CD4-positive, alpha-beta memory T cell (primary cell): ENCODE measurements at regions not wholly inside any gene's neighbourhood (a gene's known extent, or its start where the extent isn't known, plus 50 kb on each side); places are given as distances from the start of the nearest gene placed in this dataset.
"Not testable (repeated sequence)": the region's sequence is repeated elsewhere in the genome, so short reads cannot be mapped to it uniquely, and the experiment has no call there.

Experiments used
- CTCF ChIA-PET: fragments of 350-600 bp; sonication (Branson Sonifier 250); formaldehyde crosslinking; loops from one replicate; lab custom pipeline; 2021; ENCODE audit warnings: inconsistent platforms; ENCODE audit not compliant: partially characterized antibody; lab: Charles Lee
- POLR2A ChIA-PET: fragments of 350-600 bp; sonication (Branson Sonifier 250); formaldehyde crosslinking; loops from one replicate; lab custom pipeline; 2021; ENCODE audit not compliant: partially characterized antibody; lab: Charles Lee
- DNase-seq, 5 donors: peaks; one replicate each; pipeline versions ENCODE4 v3.0.0 to v3.0.0-alpha.2; 2020 to 2022; ENCODE audit warnings: mixed read lengths in 1 of 5
- H3K27ac ChIP-seq: one replicate; pipeline ENCODE4 v1.7.0; 2013; ENCODE audit warnings: low read depth, low read length
- H3K27me3 ChIP-seq: 2 replicates; pipeline ENCODE4 v1.7.0; 2013; ENCODE audit warnings: mild to moderate bottlenecking, low read length, moderate library complexity; ENCODE audit not compliant: insufficient read depth
- H3K36me3 ChIP-seq: 2 replicates; pipeline ENCODE4 v1.7.0; 2013; ENCODE audit warnings: mild to moderate bottlenecking, low read length, moderate library complexity; ENCODE audit not compliant: insufficient read depth
- H3K4me1 ChIP-seq: 2 replicates; pipeline ENCODE4 v1.7.0; 2013; ENCODE audit warnings: mild to moderate bottlenecking, low read length, moderate library complexity; ENCODE audit not compliant: insufficient read depth
- H3K4me3 ChIP-seq, 2 donors: one replicate each; pipeline ENCODE4 v1.7.0; 2013; ENCODE audit warnings: low read length in 2 of 2, mild to moderate bottlenecking in 1 of 2
- H3K9me3 ChIP-seq, 2 donors: one replicate each; pipeline ENCODE4 v1.7.0; 2013; ENCODE audit warnings: low read length in 2 of 2, control low read depth in 1 of 2; ENCODE audit not compliant: control insufficient read depth in 1 of 2
- H3K27ac Mint-ChIP-seq, 7 donors: one replicate each; pipeline ENCODE4 v1.8.0; 2020 to 2021; ENCODE audit warnings: mixed read lengths in 7 of 7, mild to moderate bottlenecking in 6 of 7, inconsistent platforms in 3 of 7, moderate library complexity in 3 of 7
- H3K27me3 Mint-ChIP-seq, 2 donors: one replicate each; pipeline ENCODE4 v1.8.0; 2020 to 2021; ENCODE audit warnings: mixed read lengths in 2 of 2
- H3K36me3 Mint-ChIP-seq, 2 donors: one replicate each; pipeline ENCODE4 v1.8.0; 2020 to 2021; ENCODE audit warnings: mixed read lengths in 2 of 2, inconsistent platforms in 1 of 2, mild to moderate bottlenecking in 1 of 2
- H3K4me1 Mint-ChIP-seq, 4 donors: one replicate each; pipeline ENCODE4 v1.8.0; 2020 to 2021; ENCODE audit warnings: mixed read lengths in 4 of 4, mild to moderate bottlenecking in 1 of 4
- H3K4me3 Mint-ChIP-seq, 8 donors: one replicate each; pipeline ENCODE4 v1.8.0; 2020 to 2021; ENCODE audit warnings: mixed read lengths in 8 of 8, mild to moderate bottlenecking in 7 of 8, moderate library complexity in 6 of 8, inconsistent platforms in 3 of 8
- H3K9me3 Mint-ChIP-seq, 8 donors: one replicate each; pipeline ENCODE4 v1.8.0; 2020 to 2021; ENCODE audit warnings: mixed read lengths in 8 of 8, mild to moderate bottlenecking in 5 of 8, inconsistent platforms in 3 of 8, moderate library complexity in 1 of 8
- intact Hi-C: fragments of 100-400 bp; cut with micrococcal nuclease; formaldehyde crosslinking; loops from one replicate; pipeline ENCODE4 v1.15.1; 2023

- Mint-ChIP-seq H3K9me3 (peaks cover 0 to 4% (median 0%) of the 10 kb centered on the region in 8 donors), H3K4me1 (no peaks in the 10 kb centered on the region), H3K4me3 (no peak overlapping the region), H3K36me3 (no peaks in the 10 kb centered on the region), H3K27ac (no peak overlapping the region), H3K27me3 (no peaks in the 10 kb centered on the region)
- Histone ChIP-seq H3K36me3 (no peaks in the 10 kb centered on the region), H3K4me1 (no peaks in the 10 kb centered on the region), H3K27ac (no peak overlapping the region), H3K9me3 (no peaks in the 10 kb centered on the region), H3K27me3 (no peaks in the 10 kb centered on the region), H3K4me3 (no peak overlapping the region)
- CTCF ChIA-PET: no interaction called here
- DNase-seq: no peak
- intact Hi-C loops: no loop called here
- POLR2A ChIA-PET: no interaction called here
Observed at GRCh38 chr4:93912146-93912545, 83.6 kb downstream of the ATOH1 start.

DNA sequence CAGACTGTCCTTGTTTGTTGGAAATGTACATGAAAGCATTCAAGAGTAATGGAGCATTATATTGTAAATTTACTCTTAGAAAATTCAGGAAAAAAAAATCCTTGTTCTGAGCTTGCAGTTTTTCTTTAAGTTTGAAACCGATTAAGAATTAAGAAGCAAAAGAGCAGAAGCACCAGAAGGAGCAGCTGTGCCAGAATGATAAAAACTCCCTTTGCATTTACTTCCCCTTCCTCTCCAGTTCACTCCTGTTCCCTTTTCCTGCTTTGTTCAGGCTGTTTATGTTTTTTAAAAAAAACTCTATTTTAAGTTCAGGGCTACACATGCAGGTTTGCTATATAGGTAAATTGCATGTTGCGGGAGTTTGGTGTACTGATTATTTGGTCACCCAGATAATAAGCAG is 90.3 kb downstream of the ATOH1 start:
- Mint-ChIP-seq H3K9me3 (peaks cover 0 to 16% (median 1%) of the 10 kb centered on the region in 8 donors), H3K27ac (no peak overlapping the region), H3K4me1 (no peaks in the 10 kb centered on the region), H3K36me3 (no peaks in the 10 kb centered on the region), H3K4me3 (no peak overlapping the region), H3K27me3 (no peaks in the 10 kb centered on the region)
- POLR2A ChIA-PET: no interaction called here
- DNase-seq: no peak
- H3K4me1 ChIP-seq: no peaks in the 10 kb centered on the region
- no peaks in the 10 kb centered on the region for H3K9me3 ChIP-seq
- H3K4me3 ChIP-seq: no peak overlapping the region
- intact Hi-C loops: no loop called here
- H3K27me3 ChIP-seq: no peaks in the 10 kb centered on the region
- no peak overlapping the region for H3K27ac ChIP-seq
- CTCF ChIA-PET: interaction anchor here (0.6 kb wide), 1 partner anchor 52 kb away, joined by 3 read pairs; no protein-coding TSS in a partner anchor
- H3K36me3 ChIP-seq: no peaks in the 10 kb centered on the region

- H3K4me3 ChIP-seq, H3K4me3 Mint-ChIP-seq, intact Hi-C loops, DNase-seq, H3K4me1 ChIP-seq, H3K27ac Mint-ChIP-seq, H3K9me3 ChIP-seq, H3K27ac ChIP-seq, H3K36me3 ChIP-seq, POLR2A ChIA-PET, H3K36me3 Mint-ChIP-seq, H3K27me3 ChIP-seq, CTCF ChIA-PET, H3K4me1 Mint-ChIP-seq, H3K27me3 Mint-ChIP-seq: not testable (repeated sequence)
- peaks cover 0 to 35% (median 5%) of the 10 kb centered on the region in 8 donors for H3K9me3 Mint-ChIP-seq
Observed at GRCh38 chr4:93923570-93923969, 95.0 kb downstream of the ATOH1 start.

DNA sequence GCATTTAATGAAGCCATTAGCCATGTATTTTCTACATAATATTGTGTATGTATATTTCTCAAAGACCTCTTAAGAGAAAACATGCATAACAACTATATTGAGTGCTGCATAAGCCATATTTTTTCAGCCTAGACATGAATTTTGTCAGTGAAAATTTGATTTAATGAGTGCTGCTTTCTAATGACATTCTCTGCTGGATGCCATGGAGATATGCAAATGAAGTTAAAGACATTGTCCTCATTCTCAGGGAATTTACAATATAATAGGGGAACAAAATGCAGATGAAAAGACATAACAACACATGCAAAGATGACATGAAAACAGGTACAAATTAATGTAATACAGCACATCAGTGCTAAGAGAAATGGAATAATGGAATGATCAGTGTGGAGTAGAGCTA is 118.7 kb downstream of the ATOH1 start:
- Histone ChIP-seq H3K27ac (no peak overlapping the region), H3K36me3 (no peaks in the 10 kb centered on the region), H3K9me3 (no peaks in the 10 kb centered on the region), H3K4me3 (no peak overlapping the region), H3K4me1 (no peaks in the 10 kb centered on the region), H3K27me3 (no peaks in the 10 kb centered on the region)
- intact Hi-C loops: no loop called here
- DNase-seq: no peak
- Mint-ChIP-seq H3K4me3 (no peak overlapping the region), H3K9me3 (peaks cover 0 to 9% (median 4%) of the 10 kb centered on the region in 8 donors), H3K4me1 (no peaks in the 10 kb centered on the region), H3K27me3 (peaks cover 0 to 2% of the 10 kb centered on the region in 2 donors), H3K36me3 (no peaks in the 10 kb centered on the region), H3K27ac (no peak overlapping the region)
- POLR2A ChIA-PET: no interaction called here
- CTCF ChIA-PET: no interaction called here

DNA sequence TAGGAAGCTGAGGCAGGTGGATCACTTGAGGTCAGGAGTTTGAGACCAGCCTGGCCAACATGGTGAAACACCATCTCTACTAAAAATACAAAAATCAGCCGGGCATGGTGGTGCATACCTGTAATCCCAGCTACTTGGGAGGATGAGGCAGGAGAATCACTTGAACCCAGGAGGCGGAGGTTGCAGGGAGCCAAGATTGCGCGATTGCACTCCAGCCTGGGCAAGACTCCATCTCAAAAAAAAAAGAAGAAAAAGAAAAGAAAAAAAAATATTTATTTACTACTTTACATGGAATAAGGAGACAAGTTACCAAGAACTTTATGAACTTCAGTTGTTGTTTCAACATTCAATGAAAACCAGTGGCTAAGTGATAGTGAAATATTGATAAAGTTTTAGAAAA is 121.7 kb downstream of the ATOH1 start:
- H3K27me3 Mint-ChIP-seq, intact Hi-C loops, H3K27ac ChIP-seq, CTCF ChIA-PET, DNase-seq, H3K36me3 Mint-ChIP-seq, POLR2A ChIA-PET, H3K4me1 ChIP-seq, H3K27me3 ChIP-seq, H3K4me3 Mint-ChIP-seq, H3K4me3 ChIP-seq, H3K4me1 Mint-ChIP-seq, H3K9me3 ChIP-seq, H3K36me3 ChIP-seq, H3K27ac Mint-ChIP-seq: not testable (repeated sequence)
- H3K9me3 Mint-ChIP-seq: peaks cover 0 to 12% (median 7%) of the 10 kb centered on the region in 8 donors

- no peak overlapping the region for H3K4me3 Mint-ChIP-seq
- Histone ChIP-seq H3K9me3 (no peaks in the 10 kb centered on the region), H3K36me3 (no peaks in the 10 kb centered on the region), H3K27me3 (no peaks in the 10 kb centered on the region), H3K4me3 (no peak overlapping the region), H3K4me1 (no peaks in the 10 kb centered on the region), H3K27ac (no peak overlapping the region)
- ChIA-PET POLR2A (no interaction called here), CTCF (no interaction called here)
- no peaks in the 10 kb centered on the region for H3K27me3 Mint-ChIP-seq
- H3K4me1 Mint-ChIP-seq: no peaks in the 10 kb centered on the region
- peaks cover 0 to 12% (median 5%) of the 10 kb centered on the region in 8 donors for H3K9me3 Mint-ChIP-seq
- intact Hi-C loops: no loop called here
- DNase-seq: no peak
- no peak overlapping the region for H3K27ac Mint-ChIP-seq
- H3K36me3 Mint-ChIP-seq: no peaks in the 10 kb centered on the region
Observed at GRCh38 chr4:93957186-93957585, 128.6 kb downstream of the ATOH1 start.

GRCh38 chr4:93960450-93960849 is 131.9 kb downstream of the ATOH1 start:
- H3K4me1 Mint-ChIP-seq: no peaks in the 10 kb centered on the region
- intact Hi-C loops: no loop called here
- no peak overlapping the region for H3K4me3 ChIP-seq
- CTCF ChIA-PET: no interaction called here
- no peaks in the 10 kb centered on the region for H3K36me3 Mint-ChIP-seq
- no peak overlapping the region for H3K27ac ChIP-seq
- no peaks in the 10 kb centered on the region for H3K27me3 ChIP-seq
- H3K4me3 Mint-ChIP-seq: no peak overlapping the region
- DNase-seq: no peak
- H3K27ac Mint-ChIP-seq: no peak overlapping the region
- no peaks in the 10 kb centered on the region for H3K27me3 Mint-ChIP-seq
- H3K9me3 Mint-ChIP-seq: peaks cover 0 to 6% (median 3%) of the 10 kb centered on the region in 8 donors
- POLR2A ChIA-PET: no interaction called here
- no peaks in the 10 kb centered on the region for H3K4me1 ChIP-seq
- no peaks in the 10 kb centered on the region for H3K36me3 ChIP-seq
- H3K9me3 ChIP-seq: no peaks in the 10 kb centered on the region

DNA sequence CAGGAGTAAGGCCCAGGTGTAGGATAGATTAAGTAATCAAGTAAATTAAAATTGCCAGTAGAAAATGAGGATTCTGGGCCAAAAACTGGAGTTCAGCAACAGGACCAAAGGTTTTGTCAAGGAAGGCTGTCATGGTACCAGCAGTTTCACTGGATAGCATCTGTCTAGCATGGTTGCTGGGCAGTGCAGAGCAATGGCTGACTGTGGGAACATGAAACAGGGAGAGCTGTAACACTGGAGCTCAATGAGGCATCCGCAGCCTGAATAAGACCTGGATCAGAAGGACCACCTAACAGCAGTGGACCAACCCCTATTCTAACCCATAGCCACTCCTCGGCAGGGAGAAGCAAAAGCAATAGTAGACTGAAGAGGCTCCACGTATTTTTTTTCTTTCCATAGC is 132.4 kb downstream of the ATOH1 start:
- Mint-ChIP-seq H3K36me3 (no peaks in the 10 kb centered on the region), H3K4me1 (no peaks in the 10 kb centered on the region), H3K9me3 (peaks cover 0 to 6% (median 3%) of the 10 kb centered on the region in 8 donors), H3K4me3 (no peak overlapping the region), H3K27ac (no peak overlapping the region), H3K27me3 (no peaks in the 10 kb centered on the region)
- no peak for DNase-seq
- no peak overlapping the region for H3K27ac ChIP-seq
- ChIA-PET POLR2A (no interaction called here), CTCF (no interaction called here)
- H3K27me3 ChIP-seq: no peaks in the 10 kb centered on the region
- no peaks in the 10 kb centered on the region for H3K9me3 ChIP-seq
- no peak overlapping the region for H3K4me3 ChIP-seq
- intact Hi-C loops: no loop called here
- no peaks in the 10 kb centered on the region for H3K36me3 ChIP-seq
- no peaks in the 10 kb centered on the region for H3K4me1 ChIP-seq
